Left ventricle myocardium inferior (tissue), 1 donor: ENCODE measurements at regions not wholly inside any gene's neighbourhood (a gene's known extent, or its start where the extent isn't known, plus 50 kb on each side); places are given as distances from the start of the nearest gene placed in this dataset.
"Not testable (repeated sequence)": the region's sequence is repeated elsewhere in the genome, so short reads cannot be mapped to it uniquely, and the experiment has no call there.

Experiments
- DNase-seq: peaks from one replicate; pipeline ENCODE4 v3.0.0-alpha.2; 2020
- H3K27ac ChIP-seq: fragments of 200-600 bp; replicated peaks from 2 replicates; pipeline ENCODE4 v1.8.0; 2021
- H3K27me3 ChIP-seq: fragments of 200-600 bp; 2 replicates; pipeline ENCODE4 v1.8.0; 2021; ENCODE audit warnings: low read depth
- H3K36me3 ChIP-seq: fragments of 200-600 bp; 2 replicates; pipeline ENCODE4 v1.8.0; 2021
- H3K4me1 ChIP-seq: fragments of 200-600 bp; 2 replicates; pipeline ENCODE4 v1.8.0; 2021
- H3K4me3 ChIP-seq: fragments of 200-600 bp; 2 replicates; pipeline ENCODE4 v1.8.0; 2021; ENCODE audit warnings: mild to moderate bottlenecking, moderate library complexity
- H3K9me3 ChIP-seq: fragments of 200-600 bp; replicated peaks from 2 replicates; pipeline ENCODE4 v1.8.0; 2021
- CTCF ChIP-seq: fragments of 200-600 bp; IDR thresholded peaks from 2 replicates; pipeline ENCODE4 v1.8.0; 2021; ENCODE audit warnings: antibody characterized with exemption, mild to moderate bottlenecking, borderline replicate concordance
- intact Hi-C: fragments of 100-400 bp; cut with micrococcal nuclease; formaldehyde crosslinking; loops from one replicate; pipeline ENCODE4 v1.11.0; 2022
- donor health status: DM: no; HTN: yes; CAD: no; lungs with severe emphysema.

GRCh38 chr15:20207607-20208006 lies 334.0 kb downstream of the GOLGA6L6 start:
- intact Hi-C loops, DNase-seq: not testable (repeated sequence)

GRCh38 chr15:20207198-20207597 lies 334.4 kb downstream of the GOLGA6L6 start:
- DNase-seq, intact Hi-C loops, H3K4me1 ChIP-seq: not testable (repeated sequence)

More at GRCh38 chr15:20207607-20208006, 334.0 kb downstream of the GOLGA6L6 start:
- H3K27me3 ChIP-seq = peaks cover 22% of the 10 kb centered on the region
- H3K4me1 ChIP-seq, H3K36me3 ChIP-seq, H3K4me3 ChIP-seq, H3K9me3 ChIP-seq, H3K27ac ChIP-seq: not testable (repeated sequence)

GRCh38 chr15:20204177-20204866 lies 337.3 kb downstream of the GOLGA6L6 start:
- H3K4me3 ChIP-seq, H3K9me3 ChIP-seq, intact Hi-C loops, H3K36me3 ChIP-seq, DNase-seq, H3K27ac ChIP-seq, H3K4me1 ChIP-seq: not testable (repeated sequence)
- H3K27me3 ChIP-seq = peaks cover 11% of the 10 kb centered on the region

More at GRCh38 chr15:20207198-20207597, 334.4 kb downstream of the GOLGA6L6 start:
- not testable (repeated sequence) for H3K4me3 ChIP-seq, H3K9me3 ChIP-seq, H3K27ac ChIP-seq, H3K36me3 ChIP-seq
- H3K27me3 ChIP-seq = peaks cover 19% of the 10 kb centered on the region

- intact Hi-C loops, H3K4me3 ChIP-seq, DNase-seq, H3K36me3 ChIP-seq, H3K4me1 ChIP-seq, H3K27ac ChIP-seq, H3K9me3 ChIP-seq: not testable (repeated sequence)
- peaks cover 11% of the 10 kb centered on the region for H3K27me3 ChIP-seq
Observed at GRCh38 chr15:20203649-20204150, 337.9 kb downstream of the GOLGA6L6 start.

- H3K4me1 ChIP-seq, H3K27me3 ChIP-seq, intact Hi-C loops, H3K27ac ChIP-seq, H3K36me3 ChIP-seq, H3K4me3 ChIP-seq, DNase-seq: not testable (repeated sequence)
- H3K9me3 ChIP-seq = peaks cover 32% of the 10 kb centered on the region
- TF ChIP-seq CTCF = peak; percentile 44
Observed at GRCh38 chr15:20194591-20195198, 346.9 kb downstream of the GOLGA6L6 start.

GRCh38 chr15:20192982-20193929 lies 348.3 kb downstream of the GOLGA6L6 start:
- peak; percentile 73 for TF ChIP-seq CTCF
- H3K4me3 ChIP-seq, H3K27ac ChIP-seq, H3K36me3 ChIP-seq, H3K4me1 ChIP-seq, intact Hi-C loops: not testable (repeated sequence)
- Histone ChIP-seq H3K9me3 (peaks cover 32% of the 10 kb centered on the region), H3K27me3 (peaks cover 18% of the 10 kb centered on the region)
- peak; percentile 63 for DNase-seq

GRCh38 chr15:20191508-20192125 lies 350.0 kb downstream of the GOLGA6L6 start:
- intact Hi-C loops = not testable (repeated sequence)

GRCh38 chr15:20188611-20189010 lies 353.0 kb downstream of the GOLGA6L6 start:
- DNase-seq, H3K4me1 ChIP-seq, H3K36me3 ChIP-seq, intact Hi-C loops, H3K9me3 ChIP-seq, H3K27ac ChIP-seq, H3K4me3 ChIP-seq: not testable (repeated sequence)
- peaks cover 31% of the 10 kb centered on the region for H3K27me3 ChIP-seq

More at GRCh38 chr15:20191508-20192125, 350.0 kb downstream of the GOLGA6L6 start:
- H3K9me3 ChIP-seq = peaks cover 25% of the 10 kb centered on the region
- not testable (repeated sequence) for H3K36me3 ChIP-seq, H3K27ac ChIP-seq, H3K4me3 ChIP-seq, H3K4me1 ChIP-seq, DNase-seq
- H3K27me3 ChIP-seq = peaks cover 31% of the 10 kb centered on the region

- H3K4me1 ChIP-seq, DNase-seq, H3K4me3 ChIP-seq, H3K36me3 ChIP-seq, H3K9me3 ChIP-seq, intact Hi-C loops, H3K27ac ChIP-seq: not testable (repeated sequence)
- H3K27me3 ChIP-seq = peaks cover 31% of the 10 kb centered on the region
Observed at GRCh38 chr15:20187370-20188355, 353.9 kb downstream of the GOLGA6L6 start.

- intact Hi-C loops, H3K4me1 ChIP-seq, H3K27ac ChIP-seq, H3K4me3 ChIP-seq, H3K36me3 ChIP-seq, H3K9me3 ChIP-seq, DNase-seq: not testable (repeated sequence)
- peaks cover 23% of the 10 kb centered on the region for H3K27me3 ChIP-seq
Observed at GRCh38 chr15:20184879-20185278, 356.7 kb downstream of the GOLGA6L6 start.
